ENCODE measurements at regions not wholly inside any gene's neighbourhood (a gene's known extent, or its start where the extent isn't known, plus 50 kb on each side); places are given as distances from the start of the nearest gene placed in this dataset.
"Not testable (repeated sequence)": the region's sequence is repeated elsewhere in the genome, so short reads cannot be mapped to it uniquely, and the experiment has no call there.

- Histone ChIP-seq H2AFZ (ENCODE audit: low read depth, low read length) (no peak overlapping the region), H3K9me3 (ENCODE audit: low read length) (peaks cover 2% of the 10 kb centered on the region), H3K4me1 (ENCODE audit: insufficient read depth, low read length) (no peaks in the 10 kb centered on the region), H3K27me3 (ENCODE audit: insufficient read depth, low read length) (peaks cover 5% of the 10 kb centered on the region), H3K4me3 (ENCODE audit: low read length) (no peak overlapping the region), H3K36me3 (ENCODE audit: insufficient read depth, low read length) (no peaks in the 10 kb centered on the region)
Measured at GRCh38 chr20:4326195-4327065, 77.3 kb upstream of the ADRA1D start.

GRCh38 chr20:4325548-4326187, 76.6 kb upstream of the ADRA1D start:
- H3K36me3 ChIP-seq (ENCODE audit: insufficient read depth, low read length) = no peaks in the 10 kb centered on the region

GRCh38 chr20:4324611-4325243, 75.6 kb upstream of the ADRA1D start:
- H2AFZ ChIP-seq (ENCODE audit: low read depth, low read length) = no peak overlapping the region

More at GRCh38 chr20:4325548-4326187, 76.6 kb upstream of the ADRA1D start:
- H3K4me1 ChIP-seq (ENCODE audit: insufficient read depth, low read length) = no peaks in the 10 kb centered on the region
- H2AFZ ChIP-seq (ENCODE audit: low read depth, low read length) = no peak overlapping the region
- peaks cover 2% of the 10 kb centered on the region for H3K9me3 ChIP-seq (ENCODE audit: low read length)
- H3K4me3 ChIP-seq (ENCODE audit: low read length) = no peak overlapping the region
- peaks cover 5% of the 10 kb centered on the region for H3K27me3 ChIP-seq (ENCODE audit: insufficient read depth, low read length)

GRCh38 chr20:4322499-4322898, 73.4 kb upstream of the ADRA1D start:
- H3K4me1 ChIP-seq (ENCODE audit: insufficient read depth, low read length) = no peaks in the 10 kb centered on the region
- H3K4me3 ChIP-seq (ENCODE audit: low read length) = no peak overlapping the region
- H2AFZ ChIP-seq (ENCODE audit: low read depth, low read length) = no peak overlapping the region
- no peaks in the 10 kb centered on the region for H3K27me3 ChIP-seq (ENCODE audit: insufficient read depth, low read length)
- no peaks in the 10 kb centered on the region for H3K9me3 ChIP-seq (ENCODE audit: low read length)
- H3K36me3 ChIP-seq (ENCODE audit: insufficient read depth, low read length) = no peaks in the 10 kb centered on the region

More at GRCh38 chr20:4324611-4325243, 75.6 kb upstream of the ADRA1D start:
- Histone ChIP-seq H3K36me3 (ENCODE audit: insufficient read depth, low read length) (no peaks in the 10 kb centered on the region), H3K9me3 (ENCODE audit: low read length) (peaks cover 2% of the 10 kb centered on the region), H3K27me3 (ENCODE audit: insufficient read depth, low read length) (peaks cover 5% of the 10 kb centered on the region), H3K4me3 (ENCODE audit: low read length) (no peak overlapping the region), H3K4me1 (ENCODE audit: insufficient read depth, low read length) (no peaks in the 10 kb centered on the region)

GRCh38 chr20:4320291-4320690, 71.2 kb upstream of the ADRA1D start:
- Histone ChIP-seq H3K27me3 (ENCODE audit: insufficient read depth, low read length) (no peaks in the 10 kb centered on the region), H2AFZ (ENCODE audit: low read depth, low read length) (no peak overlapping the region), H3K36me3 (ENCODE audit: insufficient read depth, low read length) (no peaks in the 10 kb centered on the region), H3K4me3 (ENCODE audit: low read length) (no peak overlapping the region), H3K9me3 (ENCODE audit: low read length) (no peaks in the 10 kb centered on the region), H3K4me1 (ENCODE audit: insufficient read depth, low read length) (no peaks in the 10 kb centered on the region)

GRCh38 chr20:4318891-4319290, 69.8 kb upstream of the ADRA1D start:
- Histone ChIP-seq H3K27me3 (ENCODE audit: insufficient read depth, low read length) (no peaks in the 10 kb centered on the region), H3K4me3 (ENCODE audit: low read length) (no peak overlapping the region), H3K36me3 (ENCODE audit: insufficient read depth, low read length) (no peaks in the 10 kb centered on the region), H3K4me1 (ENCODE audit: insufficient read depth, low read length) (no peaks in the 10 kb centered on the region), H2AFZ (ENCODE audit: low read depth, low read length) (no peak overlapping the region), H3K9me3 (ENCODE audit: low read length) (no peaks in the 10 kb centered on the region)

GRCh38 chr20:4310616-4311015, 61.5 kb upstream of the ADRA1D start:
- not testable (repeated sequence) for H3K4me1 ChIP-seq (ENCODE audit: insufficient read depth, low read length); H2AFZ ChIP-seq (ENCODE audit: low read depth, low read length); H3K4me3 ChIP-seq (ENCODE audit: low read length); H3K9me3 ChIP-seq (ENCODE audit: low read length); H3K27me3 ChIP-seq (ENCODE audit: insufficient read depth, low read length); H3K36me3 ChIP-seq (ENCODE audit: insufficient read depth, low read length)

GRCh38 chr20:4306206-4306605, 57.1 kb upstream of the ADRA1D start:
- no peak overlapping the region for H3K4me3 ChIP-seq (ENCODE audit: low read length)
- no peaks in the 10 kb centered on the region for H3K9me3 ChIP-seq (ENCODE audit: low read length)
- H3K36me3 ChIP-seq (ENCODE audit: insufficient read depth, low read length) = no peaks in the 10 kb centered on the region
- H3K27me3 ChIP-seq (ENCODE audit: insufficient read depth, low read length) = no peaks in the 10 kb centered on the region
- no peaks in the 10 kb centered on the region for H3K4me1 ChIP-seq (ENCODE audit: insufficient read depth, low read length)
- no peak overlapping the region for H2AFZ ChIP-seq (ENCODE audit: low read depth, low read length)

- H3K27me3 ChIP-seq (ENCODE audit: insufficient read depth, low read length) = no peaks in the 10 kb centered on the region
- no peaks in the 10 kb centered on the region for H3K36me3 ChIP-seq (ENCODE audit: insufficient read depth, low read length)
- H3K4me1 ChIP-seq (ENCODE audit: insufficient read depth, low read length) = no peaks in the 10 kb centered on the region
- H3K4me3 ChIP-seq (ENCODE audit: low read length) = no peak overlapping the region
- H3K9me3 ChIP-seq (ENCODE audit: low read length) = no peaks in the 10 kb centered on the region
- H2AFZ ChIP-seq (ENCODE audit: low read depth, low read length) = no peak overlapping the region
Measured at GRCh38 chr20:4305091-4305490, 56.0 kb upstream of the ADRA1D start.

- Histone ChIP-seq H3K9me3 (ENCODE audit: low read length) (no peaks in the 10 kb centered on the region), H2AFZ (ENCODE audit: low read depth, low read length) (no peak overlapping the region), H3K36me3 (ENCODE audit: insufficient read depth, low read length) (no peaks in the 10 kb centered on the region), H3K4me3 (ENCODE audit: low read length) (no peak overlapping the region), H3K27me3 (ENCODE audit: insufficient read depth, low read length) (no peaks in the 10 kb centered on the region), H3K4me1 (ENCODE audit: insufficient read depth, low read length) (no peaks in the 10 kb centered on the region)
Measured at GRCh38 chr20:4304601-4305000, 55.5 kb upstream of the ADRA1D start.

GRCh38 chr20:4303136-4303535, 54.0 kb upstream of the ADRA1D start:
- Histone ChIP-seq H2AFZ (ENCODE audit: low read depth, low read length) (no peak overlapping the region), H3K9me3 (ENCODE audit: low read length) (no peaks in the 10 kb centered on the region), H3K4me1 (ENCODE audit: insufficient read depth, low read length) (no peaks in the 10 kb centered on the region), H3K36me3 (ENCODE audit: insufficient read depth, low read length) (no peaks in the 10 kb centered on the region), H3K4me3 (ENCODE audit: low read length) (no peak overlapping the region), H3K27me3 (ENCODE audit: insufficient read depth, low read length) (no peaks in the 10 kb centered on the region)

- no peaks in the 10 kb centered on the region for H3K27me3 ChIP-seq (ENCODE audit: insufficient read depth, low read length)
- H3K4me3 ChIP-seq (ENCODE audit: low read length) = no peak overlapping the region
- H3K36me3 ChIP-seq (ENCODE audit: insufficient read depth, low read length) = no peaks in the 10 kb centered on the region
- H2AFZ ChIP-seq (ENCODE audit: low read depth, low read length) = no peak overlapping the region
- H3K4me1 ChIP-seq (ENCODE audit: insufficient read depth, low read length) = no peaks in the 10 kb centered on the region
- no peaks in the 10 kb centered on the region for H3K9me3 ChIP-seq (ENCODE audit: low read length)
Measured at GRCh38 chr20:4300921-4301320, 51.8 kb upstream of the ADRA1D start.

GRCh38 chr20:4300401-4300800, 51.3 kb upstream of the ADRA1D start:
- H3K4me1 ChIP-seq (ENCODE audit: insufficient read depth, low read length) = no peaks in the 10 kb centered on the region
- no peak overlapping the region for H3K4me3 ChIP-seq (ENCODE audit: low read length)
- H3K27me3 ChIP-seq (ENCODE audit: insufficient read depth, low read length) = peaks cover 2% of the 10 kb centered on the region
- H3K9me3 ChIP-seq (ENCODE audit: low read length) = no peaks in the 10 kb centered on the region
- H3K36me3 ChIP-seq (ENCODE audit: insufficient read depth, low read length) = no peaks in the 10 kb centered on the region
- no peak overlapping the region for H2AFZ ChIP-seq (ENCODE audit: low read depth, low read length)

Measured in neuron (in vitro differentiated cells).